UCSD-AML1 (cell line): ENCODE measurements at regions not wholly inside any gene's neighbourhood (a gene's known extent, or its start where the extent isn't known, plus 50 kb on each side); places are given as distances from the start of the nearest gene placed in this dataset.
"Not testable (repeated sequence)": the region's sequence is repeated elsewhere in the genome, so short reads cannot be mapped to it uniquely, and the experiment has no call there.

Source experiments
- DNase-seq: peaks from one replicate; lab custom pipeline; 2025; ENCODE audit not compliant: unreplicated experiment; lab: John Stamatoyannopoulos, UW

DNA sequence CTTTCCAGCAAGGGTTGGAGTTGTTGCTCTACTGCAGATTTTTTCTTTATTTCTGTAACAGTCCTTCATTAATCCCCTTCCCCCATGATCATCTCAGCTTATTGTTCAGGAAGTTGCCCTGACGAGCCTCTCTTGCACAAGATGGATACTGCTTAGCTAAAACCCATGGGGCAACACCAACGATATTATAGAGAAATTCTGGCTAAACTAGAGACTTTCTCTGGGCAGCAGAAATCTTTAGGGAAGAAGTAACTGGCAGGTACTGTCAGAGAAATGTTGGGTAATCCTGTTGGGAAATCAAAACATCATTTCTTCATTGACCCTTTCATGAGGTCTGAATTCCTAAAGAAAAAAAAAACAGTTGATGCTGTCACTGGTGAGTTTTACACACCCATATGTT, 921.3 kb downstream of the NLGN4X start:
- no peak for DNase-seq

DNA sequence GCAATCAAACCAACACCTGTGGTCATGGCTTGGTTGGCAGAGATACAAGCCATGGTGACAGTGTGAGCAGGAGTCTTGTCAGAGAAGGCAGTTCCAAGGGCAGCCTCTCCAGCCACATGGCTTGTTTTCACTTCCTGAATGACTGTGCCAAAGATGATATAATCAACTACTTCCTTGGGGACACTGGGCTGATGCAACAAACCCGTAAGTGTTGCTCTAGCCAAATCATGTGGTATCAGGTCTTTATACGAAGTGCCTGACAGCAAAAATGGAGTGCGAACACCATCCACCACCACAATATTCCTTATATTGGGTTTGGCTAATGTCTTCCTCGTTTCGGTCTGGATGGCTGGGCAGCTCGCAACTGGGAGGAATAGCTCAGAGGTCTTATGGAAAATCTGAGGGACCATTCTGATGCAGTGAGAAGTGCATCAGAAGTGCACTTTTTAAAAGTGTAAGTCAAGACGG, 922.0 kb downstream of the NLGN4X start:
- no peak for DNase-seq

GRCh38 chrX:5305452-5305851, 923.2 kb downstream of the NLGN4X start:
- DNase-seq, result no peak

- DNase-seq, result no peak
These were observed 933.7 kb downstream of the NLGN4X start for GRCh38 chrX:5295004-5295403.

GRCh38 chrX:5290635-5291034, 938.0 kb downstream of the NLGN4X start:
- DNase-seq, result no peak

- DNase-seq, result not testable (repeated sequence)
These were observed 938.7 kb downstream of the NLGN4X start for GRCh38 chrX:5289949-5290348.

- DNase-seq, result no peak
These were observed 949.8 kb downstream of the NLGN4X start for GRCh38 chrX:5278908-5279307.

- no peak for DNase-seq
These were observed 963.3 kb downstream of the NLGN4X start for GRCh38 chrX:5265324-5265850.

GRCh38 chrX:5250106-5250505, 978.6 kb downstream of the NLGN4X start:
- no peak for DNase-seq

DNA sequence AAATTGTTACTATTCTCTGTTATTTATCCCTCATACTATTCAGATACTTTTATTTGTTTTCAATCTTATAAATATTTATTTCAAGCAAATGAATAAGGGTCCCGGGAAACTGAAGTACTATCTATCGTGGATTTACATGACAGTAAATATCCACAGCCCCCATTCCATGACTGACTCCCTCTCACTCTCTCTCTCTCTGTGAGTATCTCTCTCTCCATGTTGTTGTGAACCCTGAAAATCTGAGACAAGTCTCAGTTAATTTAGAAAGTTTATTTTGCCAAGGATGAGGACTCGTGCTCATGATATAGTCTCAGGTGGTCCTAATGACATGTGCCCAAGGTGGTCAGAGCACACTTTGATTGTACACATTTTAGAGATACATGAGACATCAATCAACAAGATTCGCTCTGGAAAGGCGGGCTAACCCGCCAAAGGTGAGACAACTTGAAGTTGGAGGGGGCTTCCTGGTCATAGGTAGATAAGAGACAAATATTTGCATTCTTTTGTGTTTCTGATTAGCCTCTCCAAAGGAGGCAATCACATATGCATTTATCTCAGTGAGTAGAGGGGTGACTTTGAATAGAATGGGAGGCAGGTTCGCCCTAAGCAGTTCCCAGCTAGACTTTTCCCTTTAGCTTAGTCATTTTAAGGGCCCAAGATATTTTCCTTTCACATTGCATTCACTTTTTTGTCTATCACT, 986.4 kb downstream of the NLGN4X start:
- DNase-seq, result no peak

DNA sequence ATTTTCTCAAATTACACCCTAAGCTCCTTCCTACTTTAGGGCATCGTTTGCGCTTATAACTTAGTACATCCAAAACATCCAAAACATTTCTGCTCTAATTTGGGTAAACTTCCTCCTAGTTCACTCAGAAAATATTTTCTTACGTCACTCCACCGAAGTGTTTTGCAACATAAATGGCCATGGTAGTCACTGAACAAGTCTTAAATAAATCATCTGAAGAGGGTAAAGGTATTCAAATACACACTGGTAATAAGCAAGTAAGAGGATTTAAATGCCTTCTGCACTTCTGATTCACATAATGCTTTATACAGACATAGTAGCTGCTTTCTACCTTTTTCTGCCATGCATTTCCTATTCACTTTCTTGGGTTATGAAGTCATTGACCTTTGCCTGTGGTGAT, 991.9 kb downstream of the NLGN4X start:
- DNase-seq, result no peak

DNA sequence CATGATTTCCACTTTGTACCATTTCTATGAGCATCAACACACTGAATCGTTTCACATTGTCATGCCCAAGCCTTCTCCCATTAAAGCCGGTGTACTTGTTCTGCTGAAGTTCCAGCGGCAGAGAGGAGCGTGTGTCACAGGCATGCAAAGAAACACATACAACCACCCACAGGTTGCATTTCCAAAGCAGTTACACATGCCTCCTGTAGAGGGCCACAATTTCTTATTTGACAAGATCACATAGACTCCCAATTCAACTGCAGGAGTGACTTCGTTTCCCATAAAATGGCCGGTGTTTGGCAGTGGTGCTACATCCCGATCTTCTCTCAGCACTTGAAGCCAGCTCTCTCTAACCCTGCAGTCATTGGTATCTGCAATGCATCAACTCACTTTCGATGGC, 992.6 kb downstream of the NLGN4X start:
- peak; percentile 6 for DNase-seq

DNA sequence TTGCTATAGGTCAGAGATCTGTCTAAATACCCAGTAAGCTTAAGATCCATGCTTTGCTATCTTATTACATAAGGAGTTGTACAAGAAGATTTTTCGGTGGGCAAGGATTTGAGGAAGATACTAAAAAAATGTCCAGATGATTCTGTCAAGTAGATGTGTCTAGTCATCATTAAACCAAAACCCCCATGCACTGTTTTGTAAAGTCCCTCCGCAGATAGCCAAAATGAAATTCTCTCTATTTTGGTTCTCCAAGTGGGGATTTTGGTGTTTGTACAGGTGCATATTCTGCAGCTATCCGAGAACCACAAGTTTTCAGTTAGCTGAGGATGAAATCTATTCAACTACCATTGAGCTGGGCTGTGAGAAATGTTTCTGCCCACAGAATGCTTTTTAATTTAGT, 994.8 kb downstream of the NLGN4X start:
- no peak for DNase-seq

DNA sequence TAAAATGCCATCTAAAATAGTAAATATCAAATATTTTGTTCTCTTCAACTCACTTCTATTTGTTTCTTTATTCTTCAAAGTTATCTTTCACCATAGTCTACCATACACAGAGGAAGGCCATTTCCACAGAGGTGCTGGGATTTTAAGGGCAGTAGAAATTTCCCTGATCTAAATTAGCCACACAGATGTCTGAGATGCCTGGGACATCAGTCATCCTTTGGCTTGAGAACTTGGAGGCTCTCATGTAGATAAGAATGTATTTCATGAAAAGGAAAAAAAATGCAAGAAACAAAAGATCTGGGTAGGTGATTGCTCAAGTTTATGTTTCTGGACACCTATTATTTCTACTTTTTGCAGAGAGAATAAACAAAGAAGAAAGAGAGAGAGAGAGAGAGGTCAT, 1008.2 kb downstream of the NLGN4X start:
- DNase-seq, result no peak

- no peak for DNase-seq
These were observed 1033.9 kb downstream of the NLGN4X start for GRCh38 chrX:5194806-5195205.

GRCh38 chrX:5180135-5180741, 1048.4 kb downstream of the NLGN4X start:
- no peak for DNase-seq

DNA sequence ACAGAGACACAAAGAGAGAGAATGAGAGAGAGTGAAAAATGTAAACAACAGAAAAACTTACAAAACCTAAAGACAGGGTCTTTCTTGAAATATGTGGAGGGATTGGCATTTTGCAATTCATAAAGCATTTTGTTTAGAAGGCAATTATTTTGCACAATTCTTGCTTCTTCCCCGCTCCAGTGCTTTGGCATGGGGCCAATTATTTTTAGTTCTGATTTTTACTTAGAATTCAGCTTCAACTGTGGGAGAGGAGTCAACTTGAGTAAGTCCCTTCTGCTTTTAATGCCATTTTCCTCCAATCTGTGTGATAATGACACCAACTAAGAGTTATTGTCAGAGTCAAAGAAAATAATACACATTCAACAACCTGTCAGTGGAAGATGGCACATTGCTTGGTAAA, 1051.9 kb downstream of the NLGN4X start:
- DNase-seq, result no peak

GRCh38 chrX:5163663-5164062, 1065.0 kb downstream of the NLGN4X start:
- no peak for DNase-seq

DNA sequence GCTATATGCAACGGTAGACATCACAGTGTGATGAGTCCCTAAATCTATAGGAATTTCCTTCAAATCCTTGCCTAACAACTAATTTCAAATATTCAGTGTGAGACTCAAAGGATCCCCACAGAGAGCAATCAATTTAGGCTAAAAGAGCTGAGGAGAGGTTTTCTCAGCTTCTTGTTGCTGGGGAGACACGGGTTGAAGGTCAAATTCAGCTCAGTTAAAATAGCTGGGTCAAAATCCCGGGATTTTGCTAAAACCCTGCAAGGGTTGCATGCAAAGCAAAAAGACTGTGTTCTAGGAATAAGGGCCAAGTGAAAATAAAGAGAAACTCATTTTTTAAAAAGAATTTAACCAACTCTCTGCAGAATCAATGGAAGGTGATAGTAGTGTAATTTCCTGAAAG, 1073.4 kb downstream of the NLGN4X start:
- no peak for DNase-seq

DNA sequence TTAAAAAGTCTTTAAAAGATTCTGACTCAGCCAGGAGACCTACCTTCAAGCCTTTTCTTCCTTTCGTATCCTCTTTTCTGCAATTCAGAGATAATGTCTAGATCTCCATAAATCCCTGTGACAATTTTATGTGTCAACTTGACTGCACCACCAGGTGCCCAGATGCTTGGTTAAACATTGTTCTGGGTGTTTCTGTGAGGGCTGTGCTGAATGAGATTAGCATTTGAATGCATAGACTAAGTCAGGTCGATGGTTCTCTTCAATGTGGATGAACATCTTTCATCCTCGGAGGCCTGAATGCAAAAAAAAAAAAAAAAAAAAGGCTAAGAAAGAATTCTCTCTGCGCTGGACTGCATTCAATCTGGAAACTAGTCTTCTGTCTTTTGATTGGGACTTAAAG, 1082.7 kb downstream of the NLGN4X start:
- DNase-seq, result no peak

DNA sequence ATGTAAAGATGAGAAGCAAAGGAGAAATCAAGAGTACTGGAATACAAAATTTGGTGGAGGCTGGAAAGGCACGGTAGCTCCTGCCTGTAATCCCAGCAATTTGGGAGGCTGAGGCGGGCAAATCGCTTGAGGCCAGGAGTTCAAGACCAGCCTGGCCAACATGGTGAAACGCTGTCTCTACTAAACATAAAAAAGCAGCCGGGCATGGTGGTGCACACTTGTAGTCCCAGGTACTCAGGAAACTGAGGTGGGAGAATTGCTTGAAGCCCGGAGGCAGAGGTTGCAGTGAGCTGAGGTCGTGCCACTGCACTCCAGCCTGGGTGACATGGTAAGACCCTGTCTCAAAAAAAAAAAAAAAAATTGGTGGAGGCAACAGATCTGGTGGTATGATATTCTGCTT, 1086.0 kb downstream of the NLGN4X start:
- DNase-seq, result no peak

DNA sequence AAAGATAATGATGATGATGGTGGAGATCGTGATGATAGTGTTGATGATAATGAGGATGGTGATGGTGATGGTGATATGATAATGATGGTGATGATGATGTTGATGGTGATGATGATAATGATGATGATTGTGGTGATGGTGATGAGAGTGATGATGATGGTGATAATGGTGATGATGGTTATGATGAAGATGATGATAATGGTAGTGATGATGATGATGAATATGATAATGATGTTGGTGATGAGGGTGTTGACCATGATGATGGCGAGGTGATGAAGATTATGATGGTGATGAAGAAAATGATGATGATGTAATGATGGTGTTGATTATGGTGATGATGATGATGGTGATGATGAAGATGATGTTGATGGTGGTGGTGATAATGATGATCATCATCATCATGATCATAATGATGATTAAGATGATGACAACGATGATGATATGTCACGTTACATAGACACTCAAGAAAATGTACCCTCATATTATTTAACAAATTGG, 1106.4 kb downstream of the NLGN4X start:
- DNase-seq, result no peak
